ENCODE measurements at regions not wholly inside any gene's neighbourhood (a gene's known extent, or its start where the extent isn't known, plus 50 kb on each side); places are given as distances from the start of the nearest gene placed in this dataset.
"Not testable (repeated sequence)": the region's sequence is repeated elsewhere in the genome, so short reads cannot be mapped to it uniquely, and the experiment has no call there.

DNA sequence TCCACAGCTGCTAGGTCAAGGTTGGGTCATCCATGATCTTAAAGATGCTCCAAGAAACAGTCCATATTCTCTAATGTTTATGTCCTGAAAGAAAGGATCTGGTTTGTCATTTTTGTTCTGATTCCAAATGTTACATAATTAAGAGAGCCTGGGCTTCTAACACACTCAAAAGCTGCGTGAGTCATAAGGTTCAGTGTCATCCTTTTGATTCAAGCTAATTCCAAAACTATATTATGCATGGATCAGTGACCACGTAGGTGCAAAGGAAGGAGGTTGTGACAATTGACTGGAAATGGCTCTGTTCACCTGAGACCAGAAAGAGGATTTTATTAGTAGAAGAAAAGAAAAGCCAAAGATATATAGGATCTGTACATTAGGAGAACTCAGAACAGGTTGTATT, 268.7 kb upstream of the GK2 start:
- Histone ChIP-seq H3K9me3 (ENCODE audit: insufficient read depth, low read depth, low read length) (no peaks in the 10 kb centered on the region), H3K27ac (ENCODE audit: low read depth, low read length) (no peak overlapping the region), H3K4me2 (ENCODE audit: low read length) (no peak overlapping the region), H3K79me2 (ENCODE audit: insufficient read depth, low read length) (no peaks in the 10 kb centered on the region), H3K4me1 (ENCODE audit: insufficient read depth, low read length) (peaks cover 4% of the 10 kb centered on the region), H4K20me1 (ENCODE audit: insufficient read depth, low read length) (no peaks in the 10 kb centered on the region), H3K4me3 (ENCODE audit: insufficient read depth, low read depth, low read length) (no peak overlapping the region), H3K36me3 (ENCODE audit: insufficient read depth, low read length) (no peaks in the 10 kb centered on the region), H2AFZ (ENCODE audit: low read depth, low read length) (no peak overlapping the region), H3K27me3 (ENCODE audit: insufficient read depth, low read length) (no peaks in the 10 kb centered on the region), H3K9ac (ENCODE audit: low read length) (no peak overlapping the region)
- DNase-seq (ENCODE audit: low read depth) (no peak), FAIRE-seq (no peak)
- Mint-ChIP-seq H3K27me3 (ENCODE audit: low read depth, unreplicated experiment) (no peaks in the 10 kb centered on the region), H3K27ac (ENCODE audit: unreplicated experiment) (no peak overlapping the region), H3K4me3 (ENCODE audit: unreplicated experiment) (no peak overlapping the region), H3K4me1 (ENCODE audit: low read depth, unreplicated experiment) (peaks cover 5% of the 10 kb centered on the region), H3K36me3 (ENCODE audit: low read depth, unreplicated experiment) (no peaks in the 10 kb centered on the region), H3K9me3 (ENCODE audit: unreplicated experiment) (no peaks in the 10 kb centered on the region)
- TF ChIP-seq, protein P1, sequence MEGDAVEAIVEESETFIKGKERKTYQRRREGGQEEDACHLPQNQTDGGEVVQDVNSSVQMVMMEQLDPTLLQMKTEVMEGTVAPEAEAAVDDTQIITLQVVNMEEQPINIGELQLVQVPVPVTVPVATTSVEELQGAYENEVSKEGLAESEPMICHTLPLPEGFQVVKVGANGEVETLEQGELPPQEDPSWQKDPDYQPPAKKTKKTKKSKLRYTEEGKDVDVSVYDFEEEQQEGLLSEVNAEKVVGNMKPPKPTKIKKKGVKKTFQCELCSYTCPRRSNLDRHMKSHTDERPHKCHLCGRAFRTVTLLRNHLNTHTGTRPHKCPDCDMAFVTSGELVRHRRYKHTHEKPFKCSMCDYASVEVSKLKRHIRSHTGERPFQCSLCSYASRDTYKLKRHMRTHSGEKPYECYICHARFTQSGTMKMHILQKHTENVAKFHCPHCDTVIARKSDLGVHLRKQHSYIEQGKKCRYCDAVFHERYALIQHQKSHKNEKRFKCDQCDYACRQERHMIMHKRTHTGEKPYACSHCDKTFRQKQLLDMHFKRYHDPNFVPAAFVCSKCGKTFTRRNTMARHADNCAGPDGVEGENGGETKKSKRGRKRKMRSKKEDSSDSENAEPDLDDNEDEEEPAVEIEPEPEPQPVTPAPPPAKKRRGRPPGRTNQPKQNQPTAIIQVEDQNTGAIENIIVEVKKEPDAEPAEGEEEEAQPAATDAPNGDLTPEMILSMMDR (IDR thresholded peaks at IDR 0.05; ENCODE audit: insufficient read depth, low read depth, low read length) = no peak
- no peak for TF ChIP-seq EZH2 (IDR thresholded peaks at IDR 0.05; ENCODE audit: insufficient read depth, low read length)

DNA sequence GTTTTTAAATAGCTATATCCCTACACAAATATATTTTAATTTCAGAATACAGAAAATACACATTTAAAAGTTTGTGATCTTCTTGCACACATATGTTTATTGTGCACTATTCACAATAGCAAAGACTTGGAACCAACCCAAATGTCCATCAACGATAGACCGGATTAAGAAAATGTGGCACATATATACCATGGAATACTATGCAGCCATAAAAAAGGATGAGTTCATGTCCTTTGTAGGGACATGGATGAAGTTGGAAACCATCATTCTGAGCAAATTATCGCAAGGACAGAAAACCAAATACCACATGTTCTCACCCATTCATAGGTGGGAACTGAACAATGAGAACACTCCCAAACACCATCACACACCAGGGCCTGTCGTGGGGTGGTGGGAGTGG, 266.9 kb upstream of the GK2 start:
- FAIRE-seq; H3K9me3 ChIP-seq (ENCODE audit: insufficient read depth, low read depth, low read length); H3K36me3 ChIP-seq (ENCODE audit: insufficient read depth, low read length); H2AFZ ChIP-seq (ENCODE audit: low read depth, low read length); H3K27me3 Mint-ChIP-seq (ENCODE audit: low read depth, unreplicated experiment); H3K9me3 Mint-ChIP-seq (ENCODE audit: unreplicated experiment); H3K27me3 ChIP-seq (ENCODE audit: insufficient read depth, low read length); H3K9ac ChIP-seq (ENCODE audit: low read length); H4K20me1 ChIP-seq (ENCODE audit: insufficient read depth, low read length); H3K4me3 ChIP-seq (ENCODE audit: insufficient read depth, low read depth, low read length); DNase-seq (ENCODE audit: low read depth); H3K4me1 ChIP-seq (ENCODE audit: insufficient read depth, low read length); H3K27ac ChIP-seq (ENCODE audit: low read depth, low read length); H3K4me1 Mint-ChIP-seq (ENCODE audit: low read depth, unreplicated experiment); H3K27ac Mint-ChIP-seq (ENCODE audit: unreplicated experiment); H3K79me2 ChIP-seq (ENCODE audit: insufficient read depth, low read length); H3K36me3 Mint-ChIP-seq (ENCODE audit: low read depth, unreplicated experiment); H3K4me2 ChIP-seq (ENCODE audit: low read length); H3K4me3 Mint-ChIP-seq (ENCODE audit: unreplicated experiment): not testable (repeated sequence)

DNA sequence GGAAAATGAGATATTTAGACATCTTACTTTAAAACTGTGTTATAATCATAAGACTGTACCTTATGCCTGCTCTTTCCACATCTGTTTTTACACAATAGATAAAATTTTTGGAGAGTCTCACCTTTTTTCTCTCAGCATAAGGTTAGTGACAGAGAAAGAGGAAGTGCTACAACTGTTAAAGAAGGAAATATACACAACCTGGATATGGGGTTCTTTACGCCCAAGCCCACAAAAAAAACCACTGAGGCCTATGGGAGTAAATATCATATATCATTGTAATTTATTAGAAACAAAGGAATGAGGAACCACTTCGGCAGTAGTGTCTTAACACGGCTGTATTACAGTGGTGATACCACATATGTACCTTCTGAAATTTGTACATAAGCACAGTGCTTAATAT, 265.9 kb upstream of the GK2 start:
- H3K9me3 Mint-ChIP-seq (ENCODE audit: unreplicated experiment) = peaks cover 12% of the 10 kb centered on the region
- peaks cover 5% of the 10 kb centered on the region for H3K4me1 Mint-ChIP-seq (ENCODE audit: low read depth, unreplicated experiment)
- peaks cover 4% of the 10 kb centered on the region for H3K4me1 ChIP-seq (ENCODE audit: insufficient read depth, low read length)
- H3K9me3 ChIP-seq (ENCODE audit: insufficient read depth, low read depth, low read length) = no peaks in the 10 kb centered on the region
- peaks cover under 1% of the 10 kb centered on the region for H3K36me3 Mint-ChIP-seq (ENCODE audit: low read depth, unreplicated experiment)
- no peak for FAIRE-seq
- no peak overlapping the region for H3K4me3 Mint-ChIP-seq (ENCODE audit: unreplicated experiment)
- no peak overlapping the region for H3K4me3 ChIP-seq (ENCODE audit: insufficient read depth, low read depth, low read length)
- no peaks in the 10 kb centered on the region for H3K27me3 ChIP-seq (ENCODE audit: insufficient read depth, low read length)
- no peak overlapping the region for H3K27ac ChIP-seq (ENCODE audit: low read depth, low read length)
- H3K9ac ChIP-seq (ENCODE audit: low read length) = no peak overlapping the region
- H3K27me3 Mint-ChIP-seq (ENCODE audit: low read depth, unreplicated experiment) = no peaks in the 10 kb centered on the region
- H3K4me2 ChIP-seq (ENCODE audit: low read length) = no peak overlapping the region
- no peaks in the 10 kb centered on the region for H3K36me3 ChIP-seq (ENCODE audit: insufficient read depth, low read length)
- no peak overlapping the region for H2AFZ ChIP-seq (ENCODE audit: low read depth, low read length)
- no peak for TF ChIP-seq EZH2 (IDR thresholded peaks at IDR 0.05; ENCODE audit: insufficient read depth, low read length)
- TF ChIP-seq, protein P1 (IDR thresholded peaks at IDR 0.05; ENCODE audit: insufficient read depth, low read depth, low read length) = no peak
- DNase-seq (ENCODE audit: low read depth) = no peak
- no peak overlapping the region for H3K27ac Mint-ChIP-seq (ENCODE audit: unreplicated experiment)
- H4K20me1 ChIP-seq (ENCODE audit: insufficient read depth, low read length) = no peaks in the 10 kb centered on the region
- no peaks in the 10 kb centered on the region for H3K79me2 ChIP-seq (ENCODE audit: insufficient read depth, low read length)

Measured in astrocyte (in vitro differentiated cells and primary cell).